ENCODE measurements at regions not wholly inside any gene's neighbourhood (a gene's known extent, or its start where the extent isn't known, plus 50 kb on each side); places are given as distances from the start of the nearest gene placed in this dataset.

DNA sequence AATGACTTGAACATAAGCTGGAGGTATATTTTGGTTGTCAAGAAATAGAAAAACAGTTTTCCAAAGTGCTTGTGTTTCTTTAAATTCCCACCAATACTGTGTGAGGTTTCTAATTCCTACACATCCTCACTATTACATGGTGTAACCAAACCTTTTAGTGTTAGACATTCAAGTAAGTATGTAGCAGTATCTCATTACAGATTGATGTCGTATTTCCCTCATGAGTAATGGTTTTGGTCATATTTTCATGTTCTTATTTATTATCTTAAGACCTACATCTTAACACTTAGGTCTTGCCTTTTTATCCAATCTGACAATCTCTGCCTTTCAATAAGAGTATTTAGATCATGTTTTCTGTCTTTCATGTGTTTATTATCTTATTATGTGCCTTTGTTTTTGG lies 253.7 kb upstream of the ANXA10 start:
- TF ChIP-seq POLR2A (IDR thresholded peaks at IDR 0.05; ENCODE audit: low read depth, low read length): no peak
- TF ChIP-seq POLR2AphosphoS5 (IDR thresholded peaks at IDR 0.05; ENCODE audit: low read depth, low read length): no peak

Measured in GM12892 (cell line).